Cardiac fibroblast (primary cell): ENCODE measurements at regions not wholly inside any gene's neighbourhood (a gene's known extent, or its start where the extent isn't known, plus 50 kb on each side); places are given as distances from the start of the nearest gene placed in this dataset.
"Not testable (repeated sequence)": the region's sequence is repeated elsewhere in the genome, so short reads cannot be mapped to it uniquely, and the experiment has no call there.

Experiments
- DNase-seq, 2 donors: peaks; one replicate each; pipeline versions ENCODE4 v3.0.0 to v3.0.0-alpha.2; 2010; ENCODE audit warnings: low read depth in 2 of 2
- H3K4me3 ChIP-seq, 2 donors: replicated peaks in 1 of 2; 1 replicate in 1 of 2; 2 replicates in 1 of 2; pipeline ENCODE4 v1.5.1; 2011; ENCODE audit warnings: low read depth in 2 of 2, low read length in 2 of 2, mild to moderate bottlenecking in 2 of 2, moderate library complexity in 1 of 2
- TF ChIP-seq, protein P1 (sequence below): IDR thresholded peaks from one replicate; pipeline ENCODE4 v1.5.1; 2011; ENCODE audit warnings: low read depth, mild to moderate bottlenecking, low read length, inconsistent platforms

DNA sequence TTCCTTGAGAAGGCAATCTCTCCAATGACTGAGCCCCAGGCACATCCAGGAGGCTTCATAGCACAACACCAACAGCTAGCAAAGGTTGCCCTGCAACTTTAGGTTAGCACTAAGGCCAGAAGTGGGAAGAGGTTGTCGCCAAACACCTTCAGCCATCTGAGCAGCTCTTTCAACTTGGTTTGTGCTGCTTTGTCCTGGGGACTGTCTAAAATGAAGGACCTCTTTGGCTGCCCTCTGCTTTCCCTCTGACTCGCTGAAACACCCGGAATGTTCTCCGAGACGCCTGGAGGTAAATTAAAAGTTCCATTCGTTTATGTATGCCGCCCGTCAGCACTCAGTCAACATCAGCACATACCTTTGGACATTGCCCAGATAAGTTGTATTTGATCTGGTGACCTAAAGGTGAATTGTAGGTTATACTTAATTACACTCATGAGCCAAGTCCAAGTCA, 121.2 kb upstream of the NR2F2 start:
- H3K4me3 ChIP-seq: no peak overlapping the region
- TF ChIP-seq, protein P1, sequence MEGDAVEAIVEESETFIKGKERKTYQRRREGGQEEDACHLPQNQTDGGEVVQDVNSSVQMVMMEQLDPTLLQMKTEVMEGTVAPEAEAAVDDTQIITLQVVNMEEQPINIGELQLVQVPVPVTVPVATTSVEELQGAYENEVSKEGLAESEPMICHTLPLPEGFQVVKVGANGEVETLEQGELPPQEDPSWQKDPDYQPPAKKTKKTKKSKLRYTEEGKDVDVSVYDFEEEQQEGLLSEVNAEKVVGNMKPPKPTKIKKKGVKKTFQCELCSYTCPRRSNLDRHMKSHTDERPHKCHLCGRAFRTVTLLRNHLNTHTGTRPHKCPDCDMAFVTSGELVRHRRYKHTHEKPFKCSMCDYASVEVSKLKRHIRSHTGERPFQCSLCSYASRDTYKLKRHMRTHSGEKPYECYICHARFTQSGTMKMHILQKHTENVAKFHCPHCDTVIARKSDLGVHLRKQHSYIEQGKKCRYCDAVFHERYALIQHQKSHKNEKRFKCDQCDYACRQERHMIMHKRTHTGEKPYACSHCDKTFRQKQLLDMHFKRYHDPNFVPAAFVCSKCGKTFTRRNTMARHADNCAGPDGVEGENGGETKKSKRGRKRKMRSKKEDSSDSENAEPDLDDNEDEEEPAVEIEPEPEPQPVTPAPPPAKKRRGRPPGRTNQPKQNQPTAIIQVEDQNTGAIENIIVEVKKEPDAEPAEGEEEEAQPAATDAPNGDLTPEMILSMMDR: no peak
- no peak for DNase-seq

- no peak for DNase-seq
- TF ChIP-seq, protein P1: no peak
- H3K4me3 ChIP-seq: no peak overlapping the region
Observed at GRCh38 chr15:96213045-96213444, 117.5 kb upstream of the NR2F2 start.

DNA sequence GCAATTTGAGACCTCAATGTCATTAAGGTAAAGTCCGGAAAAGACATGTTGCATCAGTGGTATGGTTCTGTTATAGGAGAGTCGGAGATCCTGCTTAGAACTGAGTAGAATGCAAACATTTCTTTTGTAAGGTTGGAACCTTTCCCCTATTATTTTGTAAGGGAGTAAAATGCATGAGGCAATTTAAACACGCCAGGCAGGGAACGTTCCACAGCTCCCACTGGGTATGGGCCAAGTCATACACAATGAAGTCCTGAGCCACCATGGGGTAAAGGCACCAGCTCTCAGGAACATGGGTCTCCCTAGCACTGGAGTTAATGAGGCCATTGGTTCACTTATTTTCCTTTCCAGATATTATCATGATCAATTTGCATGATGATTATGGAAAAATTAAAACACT, 116.6 kb upstream of the NR2F2 start:
- TF ChIP-seq, protein P1: no peak
- H3K4me3 ChIP-seq: no peak overlapping the region
- no peak for DNase-seq

- not testable (repeated sequence) for DNase-seq, H3K4me3 ChIP-seq
Observed at GRCh38 chr15:96216481-96216880, 114.0 kb upstream of the NR2F2 start.

GRCh38 chr15:96217983-96218382, 112.5 kb upstream of the NR2F2 start:
- no peak overlapping the region for H3K4me3 ChIP-seq
- DNase-seq: no peak
- TF ChIP-seq, protein P1: no peak

GRCh38 chr15:96218623-96219455, 111.7 kb upstream of the NR2F2 start:
- TF ChIP-seq, protein P1: no peak
- H3K4me3 ChIP-seq: no peak overlapping the region
- DNase-seq: no peak

DNA sequence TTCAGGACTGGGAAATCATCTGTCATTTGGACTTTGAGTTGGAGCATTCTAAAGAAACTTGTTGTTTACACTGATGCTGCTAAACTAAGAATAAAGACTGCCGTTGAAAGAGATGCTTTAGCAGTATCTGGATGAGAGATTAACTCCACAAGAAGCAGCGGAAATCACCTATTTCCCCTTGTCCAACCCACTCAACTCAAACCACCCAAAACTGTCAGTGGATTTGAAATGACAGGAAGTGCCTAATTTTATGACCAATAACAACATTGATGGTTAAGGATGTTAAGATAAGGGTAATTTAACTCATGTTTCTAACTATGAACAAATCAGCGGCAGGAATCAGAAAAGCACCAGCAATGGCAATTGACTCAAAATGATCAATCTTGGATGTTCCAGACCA, 110.8 kb upstream of the NR2F2 start:
- TF ChIP-seq, protein P1: no peak
- DNase-seq: no peak

More for the DNA sequence above, 110.8 kb upstream of the NR2F2 start:
- H3K4me3 ChIP-seq: no peak overlapping the region
